K562 (cell line): ENCODE measurements at regions not wholly inside any gene's neighbourhood (a gene's known extent, or its start where the extent isn't known, plus 50 kb on each side); places are given as distances from the start of the nearest gene placed in this dataset.
A peak's percentile ranks its signal among the peaks of the same experiment; 100 is the strongest.

Experiments
- ATAC-seq: fragments of 200-7000 bp; cut with Tn5 transposase; 3 replicates; pipeline ENCODE4 v1.9.1; 2020; ENCODE audit warnings: moderate library complexity
- BruUV-seq: library from RNA; stranded (reverse); fragments of 400-500 nt; replicated peaks from 2 replicates; lab custom pipeline; 2021; lab: Mats Ljungman, UMichigan
- CTCF ChIA-PET: fragments of 300-600 bp; formaldehyde crosslinking; extraction: SDS; loops from one replicate; lab custom pipeline; 2021; ENCODE audit warnings: low intra/inter-chr PET ratio; lab: Yijun Ruan, JAX
- POLR2A ChIA-PET: fragments of 300-600, 350-650 bp; sonication (Branson Sonifier 250); formaldehyde crosslinking; extraction: SDS; loops from one replicate; lab custom pipeline; 2021; ENCODE audit warnings: antibody characterized with exemption, inconsistent platforms; lab: Yijun Ruan, JAX
- DNase-seq, 4 experiments: peaks; one replicate each; pipeline versions ENCODE4 v3.0.0 to v3.0.0-alpha.2; 2011 to 2018; ENCODE audit warnings: low spot score in 3 of 4, mixed read lengths in 3 of 4; ENCODE audit errors: extremely low read depth in 1 of 4
- FAIRE-seq: peaks from 2 replicates; lab custom pipeline; 2011; peaks lifted over from hg19 to GRCh38; lab: Jason Lieb, UNC
- H2AFZ ChIP-seq: 2 replicates; pipeline ENCODE4 v1.6.0; 2011; ENCODE audit warnings: low read depth, low read length, control low read depth, inconsistent platforms
- H3K27ac ChIP-seq: fragments of 200-600 bp; 3 replicates; pipeline ENCODE4 v1.8.0; 2011; ENCODE audit warnings: low read depth, mild to moderate bottlenecking, control low read depth, inconsistent platforms, low read length, moderate library complexity, mixed read lengths; ENCODE audit errors: extremely low read depth
- H3K27me3 ChIP-seq, 2 experiments: fragments of 300-600 bp in 1 of 2; 2 replicates in 1 of 2; 3 replicates in 1 of 2; pipeline versions ENCODE4 v1.6.0 to v1.8.0; 2011; ENCODE audit warnings: inconsistent platforms in 2 of 2, low read length in 2 of 2, mild to moderate bottlenecking in 1 of 2, mixed read lengths in 1 of 2, moderate library complexity in 1 of 2; ENCODE audit not compliant: control insufficient read depth in 2 of 2, insufficient read depth in 2 of 2
- H3K36me3 ChIP-seq: fragments of 300-600 bp; 3 replicates; pipeline ENCODE4 v1.8.0; 2011; ENCODE audit warnings: mild to moderate bottlenecking, low read length, inconsistent platforms; ENCODE audit not compliant: control insufficient read depth, insufficient read depth
- H3K4me1 ChIP-seq, 2 experiments: fragments of 200-600 bp in 1 of 2; replicated peaks in 1 of 2; 2 replicates in 1 of 2; 3 replicates in 1 of 2; pipeline versions ENCODE4 v1.5.1 to v1.8.0; 2011; ENCODE audit warnings: inconsistent platforms in 2 of 2, low read length in 2 of 2, mild to moderate bottlenecking in 1 of 2, mixed read lengths in 1 of 2, moderate library complexity in 1 of 2; ENCODE audit not compliant: control insufficient read depth in 2 of 2, insufficient read depth in 2 of 2
- H3K4me2 ChIP-seq: 2 replicates; pipeline ENCODE4 v1.6.1; 2011; ENCODE audit warnings: low read length, control low read depth, inconsistent platforms, mixed read lengths; ENCODE audit not compliant: insufficient read depth
- H3K4me3 ChIP-seq: fragments of 200-600 bp; sonication (generic), shearing (Covaris generic); 2 replicates; pipeline ENCODE4 v1.5.1; 2016; ENCODE audit warnings: control low read depth, inconsistent platforms
- H3K79me2 ChIP-seq: fragments of 200-600 bp; 3 replicates; pipeline ENCODE4 v1.8.0; 2011; ENCODE audit warnings: low read length, inconsistent platforms; ENCODE audit not compliant: control insufficient read depth, insufficient read depth
- H3K9ac ChIP-seq, 2 experiments: 2 replicates each; pipeline versions ENCODE4 v1.6.0 to v1.6.1; 2011; ENCODE audit warnings: low read depth in 2 of 2, low read length in 2 of 2, control low read depth in 1 of 2, inconsistent platforms in 1 of 2, mild to moderate bottlenecking in 1 of 2, mixed read lengths in 1 of 2; ENCODE audit not compliant: insufficient read depth in 1 of 2
- H3K9me1 ChIP-seq: one replicate; pipeline ENCODE4 v1.6.0; 2011; ENCODE audit warnings: inconsistent platforms, mild to moderate bottlenecking, low read length, moderate library complexity; ENCODE audit not compliant: control insufficient read depth, insufficient read depth
- H3K9me3 ChIP-seq: replicated peaks from 2 replicates; pipeline ENCODE4 v1.5.1; 2011; ENCODE audit warnings: low read depth, low read length, inconsistent platforms; ENCODE audit not compliant: control insufficient read depth, insufficient read depth
- H4K20me1 ChIP-seq: replicated peaks from 2 replicates; pipeline ENCODE4 v1.6.1; 2011; ENCODE audit warnings: low read length, inconsistent platforms, mixed read lengths; ENCODE audit not compliant: control insufficient read depth, insufficient read depth
- ATF1 ChIP-seq, 2 experiments: fragments of 450-650 bp in 1 of 2; IDR thresholded peaks; 2 replicates each; pipeline ENCODE4 v1.6.1; 2016; ENCODE audit warnings: missing compliant biosample characterization in 1 of 2, missing genetic modification characterization in 1 of 2
- ATF3 ChIP-seq, 2 experiments: fragments of 450-650 bp in 1 of 2; sonication (generic) in 1 of 2; formaldehyde crosslinking in 1 of 2; IDR thresholded peaks in 1 of 2; conservative IDR thresholded peaks in 1 of 2; 2 replicates each; pipeline versions ENCODE4 v1.6.1 to v1.8.1; 2016 to 2023; ENCODE audit warnings: mild to moderate bottlenecking in 2 of 2, moderate library complexity in 2 of 2, inconsistent platforms in 1 of 2, missing genetic modification reagents in 1 of 2
- CBX2 ChIP-seq: fragments of 200-600 bp; sonication (generic); IDR thresholded peaks from one replicate; pipeline ENCODE4 v1.6.1; 2012; ENCODE audit warnings: mild to moderate bottlenecking, low read length, inconsistent platforms; ENCODE audit not compliant: insufficient read depth, poor library complexity, severe bottlenecking
- CHD2 ChIP-seq: IDR thresholded peaks from 2 replicates; pipeline ENCODE4 v1.6.1; 2011; ENCODE audit warnings: low read depth, low read length
- CTCF ChIP-seq, 3 experiments: IDR thresholded peaks in 2 of 3; conservative IDR thresholded peaks in 1 of 3; 2 replicates each; pipeline ENCODE4 v1.5.1; 2011 to 2012; ENCODE audit warnings: low read length in 3 of 3, mild to moderate bottlenecking in 3 of 3, control low read depth in 2 of 3, improper control_type of control experiment in 1 of 3, inconsistent platforms in 1 of 3, low read depth in 1 of 3, mixed read lengths in 1 of 3, moderate library complexity in 1 of 3; ENCODE audit not compliant: insufficient read depth in 2 of 3
- FOXK2 ChIP-seq, 2 experiments: fragments of 450-650 bp; IDR thresholded peaks in 1 of 2; conservative IDR thresholded peaks in 1 of 2; 2 replicates each; pipeline ENCODE4 v1.6.1; 2016; ENCODE audit warnings: low read depth in 2 of 2, mild to moderate bottlenecking in 1 of 2
- HOMEZ ChIP-seq: fragments of 250-450 bp; sonication (Bioruptor Pico); IDR thresholded peaks from 2 replicates; pipeline ENCODE4 v1.4.0; 2020; ENCODE audit warnings: mild to moderate bottlenecking, moderate library complexity
- IRF9 ChIP-seq: fragments of 450-650 bp; IDR thresholded peaks from 2 replicates; pipeline ENCODE4 v1.6.1; 2016; ENCODE audit warnings: missing biosample characterization, missing genetic modification characterization
- PYGO2 ChIP-seq: fragments of 450-650 bp; IDR thresholded peaks from 2 replicates; pipeline ENCODE4 v1.6.1; 2016; ENCODE audit warnings: mild to moderate bottlenecking, missing genetic modification characterization, moderate library complexity, missing compliant biosample characterization
- TSC22D4 ChIP-seq: fragments of 450-650 bp; IDR thresholded peaks from 2 replicates; pipeline ENCODE4 v1.6.1; 2016; ENCODE audit warnings: missing genetic modification characterization, missing biosample characterization, control low read depth
- ZFPM2 ChIP-seq: fragments of 250-450 bp; sonication (Bioruptor Pico); IDR thresholded peaks from 2 replicates; pipeline ENCODE4 v1.5.1; 2022; ENCODE audit warnings: mild to moderate bottlenecking
- WGBS: fragments of 100-300 bp; shearing (Covaris generic); methylation state at CpG from one replicate; pipeline ENCODE4 v1.1.6; 2016; ENCODE audit warnings: low coverage, mixed read lengths; ENCODE audit not compliant: insufficient coverage; ENCODE audit errors: missing lambda C conversion rate; 5-methylcytosine and 5-hydroxymethylcytosine counted together
- in situ Hi-C: fragments of 300-500 bp; cut with MboI; formaldehyde crosslinking; loops from 4 replicates; pipeline ENCODE4 v1.15.0; 2018; ENCODE audit warnings: inconsistent platforms, mixed read lengths
- intact Hi-C: fragments of 100-400 bp; cut with micrococcal nuclease; formaldehyde crosslinking; loops from 2 replicates; pipeline ENCODE4 v1.14.2; 2022

- Histone ChIP-seq H3K9ac (no peak overlapping the region), H2AFZ (no peak overlapping the region), H3K4me3 (no peak overlapping the region), H3K27ac (no peak overlapping the region), H3K4me1 (no peaks in the 10 kb centered on the region), H3K4me2 (no peak overlapping the region), H3K36me3 (no peaks in the 10 kb centered on the region), H3K79me2 (no peaks in the 10 kb centered on the region), H3K27me3 (no peaks in the 10 kb centered on the region), H3K9me3 (no peaks in the 10 kb centered on the region), H3K9me1 (no peaks in the 10 kb centered on the region), H4K20me1 (no peaks in the 10 kb centered on the region)
- DNase-seq = no peak
- no peak for FAIRE-seq
- BruUV-seq = no TSS peak
- intact Hi-C loops = no loop called here
- ATAC-seq = no peak
- CTCF ChIA-PET = no interaction called here
- 4% methylated on average over 4 of the region's 4 CpGs for WGBS
- POLR2A ChIA-PET = no interaction called here
- in situ Hi-C loops = no loop called here
- TF ChIP-seq ATF1 (CRISPR knock-in tag; IDR thresholded peaks at IDR 0.05) (no peak), ATF1 (tag; IDR thresholded peaks at IDR 0.05) (peak; percentile 74), FOXK2 (conservative IDR thresholded peaks at IDR 0.05 in 1 of 2, IDR thresholded peaks at IDR 0.05 in 1 of 2; ENCODE audit: low read depth in 2 of 2) (no peak), CBX2 (no peak), ZFPM2 (CRISPR knock-in tag) (no peak), CTCF (IDR thresholded peaks at IDR 0.05 in 2 of 3, conservative IDR thresholded peaks at IDR 0.05 in 1 of 3; ENCODE audit: insufficient read depth in 2 of 3, low read depth in 1 of 3, low read length in 3 of 3) (no peak), PYGO2 (tag) (no peak), IRF9 (tag) (no peak), CHD2 (no peak), ATF3 (IDR thresholded peaks at IDR 0.05) (peak; percentile 62), ATF3 (CRISPR knock-in tag; conservative IDR thresholded peaks at IDR 0.05) (no peak), HOMEZ (CRISPR knock-in tag) (no peak), TSC22D4 (tag) (no peak)
Measured at GRCh38 chr7:113349339-113349738, 231.0 kb upstream of the SMIM30 start.
